ENCODE measurements at regions not wholly inside any gene's neighbourhood (a gene's known extent, or its start where the extent isn't known, plus 50 kb on each side); places are given as distances from the start of the nearest gene placed in this dataset.
"Not testable (repeated sequence)": the region's sequence is repeated elsewhere in the genome, so short reads cannot be mapped to it uniquely, and the experiment has no call there.

DNA sequence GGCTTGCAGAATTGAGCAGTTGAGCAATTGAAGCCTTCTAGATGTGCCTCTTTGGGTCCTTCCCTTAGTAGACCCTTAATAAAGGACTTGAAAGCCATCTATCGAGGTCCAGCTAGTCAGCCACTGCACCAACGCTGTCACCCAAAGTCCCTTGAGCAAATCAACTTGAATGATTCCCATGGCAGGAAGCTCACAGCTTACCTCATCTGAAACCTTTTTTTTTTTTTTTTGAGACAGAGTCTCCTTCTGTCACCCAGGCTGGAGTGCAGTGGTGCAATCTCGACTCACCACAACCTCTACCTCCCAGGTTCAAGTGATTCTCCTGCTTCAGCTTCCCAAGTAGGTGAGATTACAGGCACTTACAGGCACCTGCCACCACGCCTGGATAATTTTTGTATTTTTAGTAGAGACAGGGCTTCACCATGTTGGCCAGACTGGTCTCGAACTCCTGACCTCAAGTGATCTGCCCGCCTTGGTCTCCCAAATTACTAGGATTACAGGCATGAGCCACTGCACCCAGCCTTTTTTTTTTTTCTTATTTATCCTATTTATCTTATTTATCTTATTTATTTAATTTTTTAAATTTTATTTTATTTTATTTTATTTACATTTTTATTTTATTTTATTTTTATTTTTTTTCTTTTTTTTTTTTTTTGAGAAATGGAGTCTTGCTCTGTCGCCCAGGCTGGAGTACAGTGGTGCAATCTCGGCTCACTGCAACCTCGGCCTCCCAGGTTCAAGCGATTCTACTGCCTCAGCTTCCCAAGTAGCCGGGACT, 143.8 kb downstream of the NUFIP1 start:
- not testable (repeated sequence) for H3K27ac ChIP-seq (ENCODE audit: low read length); H3K4me1 ChIP-seq (ENCODE audit: control insufficient read depth in 1 of 2, insufficient read depth in 2 of 2, low read length in 2 of 2); H3K36me3 ChIP-seq (ENCODE audit: control insufficient read depth in 1 of 2, insufficient read depth in 2 of 2, low read length in 2 of 2); H3K4me3 ChIP-seq (ENCODE audit: low read depth in 1 of 2, low read length in 2 of 2); H3K27me3 ChIP-seq (ENCODE audit: low read depth, low read length); H3K9me3 ChIP-seq (ENCODE audit: control insufficient read depth in 1 of 2, low read length in 2 of 2)

DNA sequence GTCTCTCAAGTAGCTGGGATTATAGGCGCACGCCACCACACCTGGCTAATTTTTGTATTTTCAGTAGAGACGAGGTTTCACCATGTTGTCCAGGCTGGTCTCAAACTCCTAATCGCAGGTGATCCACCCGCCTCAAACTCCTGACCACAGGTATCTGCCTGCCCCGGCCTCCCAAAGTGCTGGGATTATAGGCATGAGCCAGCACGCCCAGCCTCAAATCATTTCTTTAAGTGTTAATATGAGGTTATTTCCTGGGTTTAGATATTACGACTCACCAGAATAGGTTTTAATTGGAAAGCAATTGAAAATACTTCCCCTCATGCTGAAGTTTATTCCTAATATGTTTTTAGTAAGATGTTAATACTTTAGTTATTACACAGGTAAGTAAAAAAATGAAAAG, 144.5 kb downstream of the NUFIP1 start:
- Histone ChIP-seq H3K27me3 (ENCODE audit: low read depth, low read length) (no peaks in the 10 kb centered on the region), H3K4me3 (ENCODE audit: low read depth in 1 of 2, low read length in 2 of 2) (no peak overlapping the region), H3K4me1 (ENCODE audit: control insufficient read depth in 1 of 2, insufficient read depth in 2 of 2, low read length in 2 of 2) (no peaks in the 10 kb centered on the region), H3K27ac (ENCODE audit: low read length) (no peak overlapping the region), H3K36me3 (ENCODE audit: control insufficient read depth in 1 of 2, insufficient read depth in 2 of 2, low read length in 2 of 2) (no peaks in the 10 kb centered on the region), H3K9me3 (ENCODE audit: control insufficient read depth in 1 of 2, low read length in 2 of 2) (no peaks in the 10 kb centered on the region)

- no peaks in the 10 kb centered on the region for H3K9me3 ChIP-seq (ENCODE audit: control insufficient read depth in 1 of 2, low read length in 2 of 2)
- no peaks in the 10 kb centered on the region for H3K4me1 ChIP-seq (ENCODE audit: control insufficient read depth in 1 of 2, insufficient read depth in 2 of 2, low read length in 2 of 2)
- H3K36me3 ChIP-seq (ENCODE audit: control insufficient read depth in 1 of 2, insufficient read depth in 2 of 2, low read length in 2 of 2) = no peaks in the 10 kb centered on the region
- H3K4me3 ChIP-seq (ENCODE audit: low read depth in 1 of 2, low read length in 2 of 2) = no peak overlapping the region
- H3K27ac ChIP-seq (ENCODE audit: low read length) = no peak overlapping the region
- no peaks in the 10 kb centered on the region for H3K27me3 ChIP-seq (ENCODE audit: low read depth, low read length)
Measured at GRCh38 chr13:44843403-44843802, 145.9 kb downstream of the NUFIP1 start.

- no peaks in the 10 kb centered on the region for H3K4me1 ChIP-seq (ENCODE audit: control insufficient read depth in 1 of 2, insufficient read depth in 2 of 2, low read length in 2 of 2)
- no peaks in the 10 kb centered on the region for H3K27me3 ChIP-seq (ENCODE audit: low read depth, low read length)
- no peak overlapping the region for H3K27ac ChIP-seq (ENCODE audit: low read length)
- H3K4me3 ChIP-seq (ENCODE audit: low read depth in 1 of 2, low read length in 2 of 2) = no peak overlapping the region
- no peaks in the 10 kb centered on the region for H3K9me3 ChIP-seq (ENCODE audit: control insufficient read depth in 1 of 2, low read length in 2 of 2)
- H3K36me3 ChIP-seq (ENCODE audit: control insufficient read depth in 1 of 2, insufficient read depth in 2 of 2, low read length in 2 of 2) = no peaks in the 10 kb centered on the region
Measured at GRCh38 chr13:44842158-44842557, 147.1 kb downstream of the NUFIP1 start.

DNA sequence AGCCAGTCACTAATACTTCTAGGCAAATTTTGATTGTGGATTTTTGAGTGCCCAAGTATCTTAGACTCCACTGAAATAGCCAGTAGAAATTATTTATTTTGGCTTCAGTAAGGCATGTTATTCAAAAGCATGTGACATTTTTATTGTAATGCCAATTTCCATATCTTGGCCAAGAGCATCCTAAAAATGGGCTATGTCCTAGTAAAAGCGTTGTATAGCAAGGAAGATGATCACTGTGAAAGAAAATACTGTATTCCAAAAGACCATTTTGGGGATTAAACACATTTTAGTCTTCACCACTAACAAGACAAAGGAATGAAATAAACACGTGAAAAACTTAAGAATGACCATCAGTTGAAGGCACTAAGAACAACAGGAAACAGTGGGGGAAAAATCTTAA, 149.1 kb downstream of the NUFIP1 start:
- H3K36me3 ChIP-seq (ENCODE audit: control insufficient read depth in 1 of 2, insufficient read depth in 2 of 2, low read length in 2 of 2) = no peaks in the 10 kb centered on the region
- H3K4me1 ChIP-seq (ENCODE audit: control insufficient read depth in 1 of 2, insufficient read depth in 2 of 2, low read length in 2 of 2) = no peaks in the 10 kb centered on the region
- no peak overlapping the region for H3K4me3 ChIP-seq (ENCODE audit: low read depth in 1 of 2, low read length in 2 of 2)
- H3K9me3 ChIP-seq (ENCODE audit: control insufficient read depth in 1 of 2, low read length in 2 of 2) = no peaks in the 10 kb centered on the region
- no peak overlapping the region for H3K27ac ChIP-seq (ENCODE audit: low read length)
- no peaks in the 10 kb centered on the region for H3K27me3 ChIP-seq (ENCODE audit: low read depth, low read length)

DNA sequence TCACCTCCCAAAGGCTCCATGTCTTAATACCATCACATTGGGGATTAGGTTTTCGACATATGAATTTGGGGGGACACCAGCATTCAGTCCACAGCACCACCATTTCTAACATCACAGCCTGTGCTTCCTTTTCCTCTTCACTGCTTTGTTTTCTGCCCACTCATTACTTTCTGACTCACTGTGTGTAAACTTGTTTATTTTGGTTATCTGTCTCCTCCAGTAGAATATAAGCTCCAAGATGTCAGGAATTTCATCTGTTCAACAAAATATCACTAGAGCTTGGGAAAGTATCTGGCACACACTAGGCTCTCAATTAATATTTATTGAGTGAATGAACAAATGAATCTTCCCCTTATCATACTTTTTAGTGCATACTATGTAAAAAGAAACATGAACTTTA, 152.0 kb downstream of the NUFIP1 start:
- no peak overlapping the region for H3K4me3 ChIP-seq (ENCODE audit: low read depth in 1 of 2, low read length in 2 of 2)
- no peaks in the 10 kb centered on the region for H3K9me3 ChIP-seq (ENCODE audit: control insufficient read depth in 1 of 2, low read length in 2 of 2)
- H3K27ac ChIP-seq (ENCODE audit: low read length) = no peak overlapping the region
- no peaks in the 10 kb centered on the region for H3K4me1 ChIP-seq (ENCODE audit: control insufficient read depth in 1 of 2, insufficient read depth in 2 of 2, low read length in 2 of 2)
- no peaks in the 10 kb centered on the region for H3K27me3 ChIP-seq (ENCODE audit: low read depth, low read length)
- no peaks in the 10 kb centered on the region for H3K36me3 ChIP-seq (ENCODE audit: control insufficient read depth in 1 of 2, insufficient read depth in 2 of 2, low read length in 2 of 2)

- Histone ChIP-seq H3K36me3 (ENCODE audit: control insufficient read depth in 1 of 2, insufficient read depth in 2 of 2, low read length in 2 of 2) (no peaks in the 10 kb centered on the region), H3K27ac (ENCODE audit: low read length) (no peak overlapping the region), H3K4me3 (ENCODE audit: low read depth in 1 of 2, low read length in 2 of 2) (no peak overlapping the region), H3K27me3 (ENCODE audit: low read depth, low read length) (no peaks in the 10 kb centered on the region), H3K9me3 (ENCODE audit: control insufficient read depth in 1 of 2, low read length in 2 of 2) (no peaks in the 10 kb centered on the region), H3K4me1 (ENCODE audit: control insufficient read depth in 1 of 2, insufficient read depth in 2 of 2, low read length in 2 of 2) (no peaks in the 10 kb centered on the region)
Measured at GRCh38 chr13:44834404-44834803, 154.9 kb downstream of the NUFIP1 start.

DNA sequence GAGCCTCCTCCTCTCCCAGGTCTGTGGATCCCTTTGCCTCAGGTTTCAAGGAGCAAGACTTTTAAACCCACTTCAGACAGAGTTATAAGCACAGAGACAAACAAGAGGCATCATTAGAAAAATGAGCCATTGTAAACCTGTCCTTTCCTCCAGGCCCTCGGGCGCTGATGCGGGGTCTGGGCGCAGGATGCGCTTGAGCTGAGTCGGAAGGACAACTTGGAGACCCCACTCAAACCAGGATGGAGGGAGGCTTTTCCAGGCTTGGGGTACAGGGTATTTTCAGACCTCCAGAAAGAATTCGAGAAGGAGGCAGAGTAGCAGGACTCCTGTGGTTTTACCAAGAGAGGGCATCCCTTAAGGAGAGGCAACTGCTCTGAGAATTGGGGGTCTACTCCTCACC, 155.6 kb downstream of the NUFIP1 start:
- Histone ChIP-seq H3K27ac (ENCODE audit: low read length) (no peak overlapping the region), H3K9me3 (ENCODE audit: control insufficient read depth in 1 of 2, low read length in 2 of 2) (no peaks in the 10 kb centered on the region), H3K4me1 (ENCODE audit: control insufficient read depth in 1 of 2, insufficient read depth in 2 of 2, low read length in 2 of 2) (no peaks in the 10 kb centered on the region), H3K4me3 (ENCODE audit: low read depth in 1 of 2, low read length in 2 of 2) (no peak overlapping the region), H3K27me3 (ENCODE audit: low read depth, low read length) (no peaks in the 10 kb centered on the region), H3K36me3 (ENCODE audit: control insufficient read depth in 1 of 2, insufficient read depth in 2 of 2, low read length in 2 of 2) (no peaks in the 10 kb centered on the region)

DNA sequence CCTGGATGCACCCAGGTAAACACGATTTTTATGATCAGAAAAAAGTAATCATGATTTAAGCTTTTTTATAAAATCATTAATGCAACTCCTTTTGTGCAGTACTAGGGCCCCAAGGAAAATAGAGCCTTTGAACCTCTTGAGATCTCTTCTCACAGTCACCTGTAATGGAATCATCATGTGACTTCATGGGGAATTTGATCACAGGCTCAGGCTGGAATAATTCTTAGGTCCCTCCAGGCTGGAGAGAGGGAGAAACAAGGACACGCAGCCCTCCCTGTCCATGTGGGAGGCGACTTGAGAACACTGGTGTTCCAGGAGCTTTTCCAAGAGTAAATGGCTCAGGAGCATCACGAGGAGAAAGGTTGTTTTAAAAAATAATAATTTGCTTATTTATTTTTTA, 156.1 kb downstream of the NUFIP1 start:
- no peaks in the 10 kb centered on the region for H3K4me1 ChIP-seq (ENCODE audit: control insufficient read depth in 1 of 2, insufficient read depth in 2 of 2, low read length in 2 of 2)
- H3K36me3 ChIP-seq (ENCODE audit: control insufficient read depth in 1 of 2, insufficient read depth in 2 of 2, low read length in 2 of 2) = no peaks in the 10 kb centered on the region
- no peaks in the 10 kb centered on the region for H3K27me3 ChIP-seq (ENCODE audit: low read depth, low read length)
- no peaks in the 10 kb centered on the region for H3K9me3 ChIP-seq (ENCODE audit: control insufficient read depth in 1 of 2, low read length in 2 of 2)
- H3K4me3 ChIP-seq (ENCODE audit: low read depth in 1 of 2, low read length in 2 of 2) = no peak overlapping the region
- H3K27ac ChIP-seq (ENCODE audit: low read length) = no peak overlapping the region

DNA sequence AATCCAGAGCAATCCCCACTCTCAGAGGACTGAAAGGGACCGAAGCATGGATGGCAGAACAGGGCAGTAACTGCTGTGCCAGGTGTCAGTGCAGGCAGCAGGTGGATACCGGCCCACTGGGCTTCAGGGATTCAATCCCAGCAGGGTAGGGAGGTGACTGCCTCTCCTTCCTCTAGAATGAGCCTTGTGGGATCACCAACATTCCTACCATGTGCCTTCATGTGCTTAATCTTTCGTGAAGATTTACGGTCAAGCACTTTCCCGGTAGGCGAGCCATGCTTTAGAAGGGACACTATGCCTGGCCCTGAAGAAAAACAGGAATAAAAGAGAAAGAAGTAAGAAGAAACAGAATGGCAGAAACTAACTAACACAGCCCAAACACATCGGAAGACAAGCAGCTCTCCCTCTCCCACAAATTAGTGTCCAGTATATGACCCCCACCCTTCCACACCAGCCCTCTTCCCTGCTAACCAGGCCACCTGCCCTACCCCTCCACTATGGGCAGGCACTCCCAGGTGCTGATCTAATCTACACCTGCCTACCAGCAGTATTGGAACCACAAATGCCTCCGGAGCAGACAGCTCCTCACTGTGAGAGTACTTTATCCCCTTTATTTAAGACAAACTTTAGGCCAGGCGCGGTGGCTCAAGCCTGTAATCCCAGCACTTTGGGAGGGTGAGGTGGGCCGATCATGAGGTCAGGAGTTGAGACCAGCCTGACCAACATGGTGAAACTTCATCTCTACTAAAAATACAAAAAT, 162.5 kb downstream of the NUFIP1 start:
- Histone ChIP-seq H3K27me3 (ENCODE audit: low read depth, low read length) (no peaks in the 10 kb centered on the region), H3K4me1 (ENCODE audit: control insufficient read depth in 1 of 2, insufficient read depth in 2 of 2, low read length in 2 of 2) (no peaks in the 10 kb centered on the region), H3K36me3 (ENCODE audit: control insufficient read depth in 1 of 2, insufficient read depth in 2 of 2, low read length in 2 of 2) (no peaks in the 10 kb centered on the region), H3K27ac (ENCODE audit: low read length) (no peak overlapping the region), H3K9me3 (ENCODE audit: control insufficient read depth in 1 of 2, low read length in 2 of 2) (no peaks in the 10 kb centered on the region), H3K4me3 (ENCODE audit: low read depth in 1 of 2, low read length in 2 of 2) (no peak overlapping the region)

DNA sequence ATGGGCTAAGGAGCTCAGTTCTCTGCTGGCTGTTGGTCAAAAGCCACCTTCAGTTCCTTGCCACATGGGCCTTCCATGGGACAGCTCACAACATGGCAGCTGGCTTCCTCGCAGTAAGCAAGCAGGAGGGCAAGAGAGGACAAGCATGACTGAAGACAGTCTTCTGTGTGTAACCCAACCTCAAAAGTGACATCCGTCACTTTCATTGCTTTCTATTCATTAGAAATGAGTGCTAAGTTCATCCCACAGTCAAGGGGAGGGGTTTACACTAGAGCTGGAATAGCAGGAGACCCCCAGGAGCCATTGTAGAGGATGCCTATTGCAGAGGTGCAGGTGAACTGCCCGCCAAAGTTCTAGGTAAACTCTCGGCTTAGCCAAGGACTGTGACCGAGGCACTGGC, 163.3 kb downstream of the NUFIP1 start:
- H3K27me3 ChIP-seq (ENCODE audit: low read depth, low read length) = no peaks in the 10 kb centered on the region
- no peak overlapping the region for H3K4me3 ChIP-seq (ENCODE audit: low read depth in 1 of 2, low read length in 2 of 2)
- no peaks in the 10 kb centered on the region for H3K4me1 ChIP-seq (ENCODE audit: control insufficient read depth in 1 of 2, insufficient read depth in 2 of 2, low read length in 2 of 2)
- no peaks in the 10 kb centered on the region for H3K9me3 ChIP-seq (ENCODE audit: control insufficient read depth in 1 of 2, low read length in 2 of 2)
- no peak overlapping the region for H3K27ac ChIP-seq (ENCODE audit: low read length)
- no peaks in the 10 kb centered on the region for H3K36me3 ChIP-seq (ENCODE audit: control insufficient read depth in 1 of 2, insufficient read depth in 2 of 2, low read length in 2 of 2)

DNA sequence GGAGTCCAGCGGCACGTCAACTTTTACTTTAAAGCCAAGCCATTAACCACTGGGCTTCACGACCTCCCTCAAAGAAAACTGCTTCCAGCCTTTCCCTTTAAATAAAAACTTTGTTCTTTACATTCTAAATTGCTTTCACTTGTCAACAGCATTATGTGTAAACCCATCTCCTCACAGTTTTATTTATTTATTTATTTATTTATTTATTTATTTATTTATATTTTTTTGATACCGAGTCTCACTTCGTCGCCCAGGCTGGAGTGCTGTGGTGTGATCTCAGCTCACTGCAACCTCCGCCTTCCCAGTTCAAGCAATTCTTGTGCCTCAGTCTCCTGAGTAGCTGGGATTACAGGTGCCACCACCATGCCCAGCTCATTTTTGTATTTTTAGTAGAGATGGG, 165.7 kb downstream of the NUFIP1 start:
- not testable (repeated sequence) for H3K9me3 ChIP-seq (ENCODE audit: control insufficient read depth in 1 of 2, low read length in 2 of 2); H3K4me1 ChIP-seq (ENCODE audit: control insufficient read depth in 1 of 2, insufficient read depth in 2 of 2, low read length in 2 of 2); H3K4me3 ChIP-seq (ENCODE audit: low read depth in 1 of 2, low read length in 2 of 2); H3K27me3 ChIP-seq (ENCODE audit: low read depth, low read length); H3K36me3 ChIP-seq (ENCODE audit: control insufficient read depth in 1 of 2, insufficient read depth in 2 of 2, low read length in 2 of 2); H3K27ac ChIP-seq (ENCODE audit: low read length)

All from muscle layer of duodenum (tissue), 2 donors.